Right lobe of liver (tissue), 6 donors: ENCODE measurements at regions not wholly inside any gene's neighbourhood (a gene's known extent, or its start where the extent isn't known, plus 50 kb on each side); places are given as distances from the start of the nearest gene placed in this dataset.

Source experiments
- ATAC-seq, 4 donors: fragments of 200-7000 bp; cut with Tn5 transposase; one replicate each; pipeline ENCODE4 v1.9.1; 2020; ENCODE audit warnings: mild to moderate bottlenecking in 4 of 4, moderate library complexity in 4 of 4
- DNase-seq, 3 donors: peaks; one replicate each; pipeline ENCODE4 v3.0.0-alpha.2; 2020
- H3K27ac ChIP-seq, 3 donors: fragments of 200-600 bp; one replicate each; pipeline ENCODE4 v1.8.0; 2022
- H3K27me3 ChIP-seq, 2 donors: fragments of 200-600 bp; one replicate each; pipeline ENCODE4 v1.8.0; 2022
- H3K36me3 ChIP-seq, 4 donors: fragments of 200-600 bp; sonication (generic) in 1 of 4; one replicate each; pipeline versions ENCODE4 v1.5.1 to v1.8.0; 2017 to 2022; ENCODE audit warnings: control low read depth in 1 of 4
- H3K4me1 ChIP-seq, 4 donors: fragments of 200-600 bp; sonication (generic) in 1 of 4; one replicate each; pipeline versions ENCODE4 v1.5.1 to v1.8.0; 2017 to 2022; ENCODE audit warnings: control low read depth in 1 of 4
- H3K4me3 ChIP-seq, 3 donors: fragments of 200-600 bp; one replicate each; pipeline ENCODE4 v1.8.0; 2022
- H3K9me3 ChIP-seq, 4 donors: fragments of 200-600 bp; sonication (generic) in 1 of 4; one replicate each; pipeline versions ENCODE4 v1.5.1 to v1.8.0; 2017 to 2022; ENCODE audit warnings: control low read depth in 1 of 4
- POLR2A ChIP-seq: fragments of 450-650 bp; IDR thresholded peaks from one replicate; pipeline ENCODE4 v1.6.1; 2017; ENCODE audit warnings: antibody characterized with exemption, mild to moderate bottlenecking
- WGBS: methylation state at CpG from one replicate; pipeline ENCODE4 v1.1.6; 2018; ENCODE audit warnings: low coverage, low lambda C conversion rate; ENCODE audit not compliant: insufficient coverage; ENCODE audit errors: missing lambda C conversion rate; 5-methylcytosine and 5-hydroxymethylcytosine counted together
- intact Hi-C, 2 donors: fragments of 100-400 bp; cut with DNase I; formaldehyde crosslinking; loops; one replicate each; pipeline versions ENCODE4 v1.11.2 to v1.14.1; 2022
- TF ChIP-seq, protein P1 (sequence below), 4 donors: fragments of 200-600 bp in 3 of 4; fragments of 450-650 bp in 1 of 4; IDR thresholded peaks; one replicate each; pipeline versions ENCODE4 v1.5.1 to v1.8.0; 2016 to 2022; ENCODE audit warnings: antibody characterized with exemption in 4 of 4, mild to moderate bottlenecking in 2 of 4
- donor health status: DM: no; HTN: yes; CAD: no.
- donor health status: DM: no; HTN: no; CAD: no.
- donor health status: DM: no; HTN: no; CAD: no.
- donor health status: DM: no; HTN: yes; CAD: no.
- donor health status: DM: no; HTN: yes; CAD: no.

DNA sequence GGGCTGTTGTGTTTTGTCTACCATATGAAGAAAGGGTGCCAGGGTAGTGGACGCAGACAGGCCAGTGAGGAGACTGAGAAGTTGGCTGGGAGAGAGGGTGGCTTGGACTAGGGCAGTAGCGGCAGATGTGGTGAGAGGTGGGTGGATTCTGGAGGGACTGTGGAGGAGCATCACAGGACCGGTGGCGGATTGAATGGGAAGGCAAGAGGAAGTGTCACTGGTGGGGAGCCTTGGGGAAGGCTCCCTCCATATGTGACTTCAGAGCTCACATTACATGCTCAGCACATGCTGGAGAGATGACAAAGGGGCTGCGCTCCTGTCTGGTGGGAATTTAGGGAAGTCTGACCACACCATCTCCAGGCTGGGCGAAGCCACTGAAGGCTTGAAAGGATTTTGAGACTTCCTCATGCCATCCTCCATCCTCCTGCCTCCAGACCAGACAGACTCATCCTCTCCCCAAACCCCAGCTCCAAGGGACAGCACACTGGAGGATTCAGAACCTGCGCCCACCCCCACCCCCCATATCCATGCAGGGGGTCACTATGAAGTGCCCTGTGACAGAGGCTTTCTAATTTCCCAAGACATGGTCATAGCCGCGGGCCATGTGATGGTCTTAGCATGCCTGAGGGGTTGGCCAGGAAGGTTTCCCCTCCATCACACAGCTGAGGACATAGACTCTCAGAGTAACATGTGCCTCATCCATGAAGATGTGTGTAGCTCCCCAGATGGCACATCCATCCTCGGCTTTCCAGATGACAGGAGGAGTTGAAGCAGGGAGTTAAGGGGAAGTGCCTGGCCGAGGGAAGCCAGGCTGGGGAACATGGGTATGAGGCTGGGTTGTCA lies 138.8 kb upstream of the WNT4 start:
- intact Hi-C loops: no loop called here
- 60% methylated on average over 5 of the region's 11 CpGs for WGBS
- DNase-seq (no peak), ATAC-seq (no peak)
- H3K27me3 ChIP-seq: no peaks in the 10 kb centered on the region
- H3K9me3 ChIP-seq: no peaks in the 10 kb centered on the region
- no peaks in the 10 kb centered on the region for H3K36me3 ChIP-seq
- TF ChIP-seq, protein P1, sequence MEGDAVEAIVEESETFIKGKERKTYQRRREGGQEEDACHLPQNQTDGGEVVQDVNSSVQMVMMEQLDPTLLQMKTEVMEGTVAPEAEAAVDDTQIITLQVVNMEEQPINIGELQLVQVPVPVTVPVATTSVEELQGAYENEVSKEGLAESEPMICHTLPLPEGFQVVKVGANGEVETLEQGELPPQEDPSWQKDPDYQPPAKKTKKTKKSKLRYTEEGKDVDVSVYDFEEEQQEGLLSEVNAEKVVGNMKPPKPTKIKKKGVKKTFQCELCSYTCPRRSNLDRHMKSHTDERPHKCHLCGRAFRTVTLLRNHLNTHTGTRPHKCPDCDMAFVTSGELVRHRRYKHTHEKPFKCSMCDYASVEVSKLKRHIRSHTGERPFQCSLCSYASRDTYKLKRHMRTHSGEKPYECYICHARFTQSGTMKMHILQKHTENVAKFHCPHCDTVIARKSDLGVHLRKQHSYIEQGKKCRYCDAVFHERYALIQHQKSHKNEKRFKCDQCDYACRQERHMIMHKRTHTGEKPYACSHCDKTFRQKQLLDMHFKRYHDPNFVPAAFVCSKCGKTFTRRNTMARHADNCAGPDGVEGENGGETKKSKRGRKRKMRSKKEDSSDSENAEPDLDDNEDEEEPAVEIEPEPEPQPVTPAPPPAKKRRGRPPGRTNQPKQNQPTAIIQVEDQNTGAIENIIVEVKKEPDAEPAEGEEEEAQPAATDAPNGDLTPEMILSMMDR (IDR thresholded peaks at IDR 0.05): no peak
- TF ChIP-seq POLR2A: no peak
- H3K27ac ChIP-seq: no peak overlapping the region
- no peak overlapping the region for H3K4me3 ChIP-seq
- H3K4me1 ChIP-seq: no peaks in the 10 kb centered on the region

DNA sequence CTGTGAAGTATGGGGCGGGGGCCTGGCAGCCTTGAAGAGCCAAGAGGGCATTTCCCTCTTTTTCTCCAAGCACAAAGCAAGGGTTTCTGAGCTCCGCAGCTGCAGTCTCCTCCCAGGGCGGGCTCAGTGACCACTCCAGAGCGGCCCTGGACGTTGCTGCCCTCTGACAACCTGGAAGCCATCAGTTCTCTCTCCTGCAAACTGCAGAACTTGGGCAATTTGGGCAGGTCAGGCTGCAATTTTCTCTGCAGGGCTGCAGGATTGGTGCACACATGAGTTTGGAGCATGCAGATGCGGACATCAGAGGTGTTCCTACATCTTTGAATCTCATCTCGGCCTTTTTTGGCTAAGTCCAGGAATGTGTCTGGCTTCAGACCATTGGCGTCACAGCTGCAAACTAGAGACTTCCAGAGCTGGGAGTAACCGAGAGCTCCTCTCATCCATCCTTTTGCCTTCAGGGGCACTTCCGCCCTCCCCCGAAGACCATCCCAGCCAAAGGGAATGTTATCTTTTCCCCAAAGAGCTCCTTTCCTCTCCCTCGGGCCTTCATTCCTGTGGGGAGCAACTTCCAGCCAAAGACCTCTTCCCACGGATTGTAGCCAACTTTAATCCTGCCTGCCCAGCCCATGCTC lies 139.6 kb upstream of the WNT4 start:
- Histone ChIP-seq H3K4me3 (no peak overlapping the region), H3K27ac (no peak overlapping the region), H3K9me3 (no peaks in the 10 kb centered on the region), H3K4me1 (no peaks in the 10 kb centered on the region), H3K36me3 (no peaks in the 10 kb centered on the region), H3K27me3 (no peaks in the 10 kb centered on the region)
- DNase-seq (no peak), ATAC-seq (no peak)
- TF ChIP-seq, protein P1 (IDR thresholded peaks at IDR 0.05): no peak
- no peak for TF ChIP-seq POLR2A
- 47% methylated on average over 4 of the region's 13 CpGs for WGBS
- intact Hi-C loops: no loop called here

DNA sequence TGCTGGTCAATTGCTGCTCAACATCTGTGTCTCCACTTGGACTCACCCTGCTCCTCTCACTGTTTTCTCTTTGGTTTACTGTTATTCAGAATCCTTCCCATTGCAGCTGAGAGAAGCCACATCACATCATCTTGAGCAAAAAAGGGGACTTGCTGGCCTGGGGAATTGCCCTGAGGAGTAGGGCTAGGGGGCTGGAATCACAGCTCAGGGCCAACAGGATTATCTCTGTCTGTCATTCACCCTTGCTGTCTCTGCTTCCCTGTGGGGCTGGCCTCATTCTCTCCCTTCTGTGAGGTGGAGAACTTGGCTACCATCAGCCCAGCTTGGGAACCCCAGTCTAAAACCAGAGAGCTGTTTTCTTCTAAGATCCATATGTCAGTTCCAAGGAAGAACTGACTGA lies 140.7 kb upstream of the WNT4 start:
- Histone ChIP-seq H3K36me3 (no peaks in the 10 kb centered on the region), H3K27ac (no peak overlapping the region), H3K4me1 (no peaks in the 10 kb centered on the region), H3K4me3 (no peak overlapping the region), H3K9me3 (no peaks in the 10 kb centered on the region), H3K27me3 (no peaks in the 10 kb centered on the region)
- ATAC-seq (no peak), DNase-seq (no peak)
- intact Hi-C loops: no loop called here
- TF ChIP-seq, protein P1 (IDR thresholded peaks at IDR 0.05): no peak
- no peak for TF ChIP-seq POLR2A

DNA sequence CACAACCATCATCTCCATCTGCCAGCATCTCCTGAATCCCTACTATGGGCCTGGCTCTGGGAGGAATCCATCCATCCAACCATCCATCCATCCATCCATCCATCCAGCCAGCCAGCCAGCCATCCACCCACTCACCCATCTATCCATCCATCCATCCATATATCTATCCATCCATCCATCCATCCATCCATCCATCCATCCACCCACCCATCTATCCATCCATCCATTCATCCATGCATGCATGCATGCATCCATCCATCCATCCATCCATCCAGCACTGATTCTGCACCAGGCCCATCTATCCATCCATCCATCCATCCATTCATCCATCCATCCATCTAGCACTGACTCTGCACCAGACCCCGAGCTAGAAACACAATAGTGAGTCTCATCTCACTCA lies 141.3 kb upstream of the WNT4 start:
- ATAC-seq (no peak), DNase-seq (no peak)
- Histone ChIP-seq H3K27ac (no peak overlapping the region), H3K4me3 (no peak overlapping the region), H3K9me3 (no peaks in the 10 kb centered on the region), H3K4me1 (no peaks in the 10 kb centered on the region), H3K27me3 (no peaks in the 10 kb centered on the region), H3K36me3 (no peaks in the 10 kb centered on the region)
- WGBS: 50% methylated on average over 1 of the region's 1 CpG
- TF ChIP-seq, protein P1 (IDR thresholded peaks at IDR 0.05): no peak
- TF ChIP-seq POLR2A: no peak
- intact Hi-C loops: no loop called here
